ENCODE measurements at regions not wholly inside any gene's neighbourhood (a gene's known extent, or its start where the extent isn't known, plus 50 kb on each side); places are given as distances from the start of the nearest gene placed in this dataset.

GRCh38 chr1:232398823-232399222 lies 231.1 kb downstream of the SIPA1L2 start:
- peaks cover 46% of the 10 kb centered on the region for H3K36me3 ChIP-seq
- TF ChIP-seq CTCF (IDR thresholded peaks at IDR 0.05): no peak

GRCh38 chr1:232393444-232394146 lies 236.3 kb downstream of the SIPA1L2 start:
- H3K4me1 ChIP-seq: no peaks in the 10 kb centered on the region
- H3K27me3 ChIP-seq: no peaks in the 10 kb centered on the region
- no peak for DNase-seq
- TF ChIP-seq CTCF (IDR thresholded peaks at IDR 0.05): no peak
- no peak for ATAC-seq
- H3K9me3 ChIP-seq: no peaks in the 10 kb centered on the region
- no peak overlapping the region for H3K27ac ChIP-seq
- intact Hi-C loops (cut with DNase I): no loop called here
- no peak overlapping the region for H3K4me3 ChIP-seq
- peaks cover 8% of the 10 kb centered on the region for H3K36me3 ChIP-seq

More at GRCh38 chr1:232398823-232399222, 231.1 kb downstream of the SIPA1L2 start:
- H3K27me3 ChIP-seq: no peaks in the 10 kb centered on the region
- intact Hi-C loops (cut with DNase I): no loop called here
- H3K9me3 ChIP-seq: no peaks in the 10 kb centered on the region
- ATAC-seq (no peak), DNase-seq (no peak)
- H3K27ac ChIP-seq: no peak overlapping the region
- no peak overlapping the region for H3K4me3 ChIP-seq
- H3K4me1 ChIP-seq: no peaks in the 10 kb centered on the region

GRCh38 chr1:232393010-232393409 lies 236.9 kb downstream of the SIPA1L2 start:
- no peak for ATAC-seq
- no peaks in the 10 kb centered on the region for H3K9me3 ChIP-seq
- DNase-seq: no peak
- no peak for TF ChIP-seq CTCF (IDR thresholded peaks at IDR 0.05)
- H3K4me3 ChIP-seq: no peak overlapping the region
- H3K4me1 ChIP-seq: no peaks in the 10 kb centered on the region
- no peak overlapping the region for H3K27ac ChIP-seq
- peaks cover 2% of the 10 kb centered on the region for H3K36me3 ChIP-seq
- no peaks in the 10 kb centered on the region for H3K27me3 ChIP-seq
- intact Hi-C loops (cut with DNase I): no loop called here

GRCh38 chr1:232390590-232390989 lies 239.3 kb downstream of the SIPA1L2 start:
- no peaks in the 10 kb centered on the region for H3K36me3 ChIP-seq
- TF ChIP-seq CTCF (IDR thresholded peaks at IDR 0.05): no peak
- intact Hi-C loops (cut with DNase I): no loop called here
- H3K27ac ChIP-seq: no peak overlapping the region
- no peak overlapping the region for H3K4me3 ChIP-seq
- ATAC-seq: no peak
- no peaks in the 10 kb centered on the region for H3K4me1 ChIP-seq
- H3K27me3 ChIP-seq: no peaks in the 10 kb centered on the region
- no peak for DNase-seq
- H3K9me3 ChIP-seq: no peaks in the 10 kb centered on the region

GRCh38 chr1:232389744-232390143 lies 240.2 kb downstream of the SIPA1L2 start:
- no peak for DNase-seq
- Histone ChIP-seq H3K9me3 (no peaks in the 10 kb centered on the region), H3K4me1 (no peaks in the 10 kb centered on the region), H3K27me3 (no peaks in the 10 kb centered on the region), H3K36me3 (no peaks in the 10 kb centered on the region), H3K4me3 (no peak overlapping the region), H3K27ac (no peak overlapping the region)
- ATAC-seq: no peak
- intact Hi-C loops (cut with DNase I): no loop called here
- TF ChIP-seq CTCF (IDR thresholded peaks at IDR 0.05): no peak

- no peaks in the 10 kb centered on the region for H3K9me3 ChIP-seq
- H3K27ac ChIP-seq: no peak overlapping the region
- TF ChIP-seq CTCF (IDR thresholded peaks at IDR 0.05): no peak
- no peak overlapping the region for H3K4me3 ChIP-seq
- no peaks in the 10 kb centered on the region for H3K27me3 ChIP-seq
- intact Hi-C loops (cut with DNase I): no loop called here
- ATAC-seq (no peak), DNase-seq (no peak)
- H3K4me1 ChIP-seq: no peaks in the 10 kb centered on the region
- H3K36me3 ChIP-seq: no peaks in the 10 kb centered on the region
These were observed 241.6 kb downstream of the SIPA1L2 start for GRCh38 chr1:232388363-232388762.

All from upper lobe of right lung (tissue), 1 donor.